Breast epithelium (tissue), 4 donors: ENCODE measurements at regions not wholly inside any gene's neighbourhood (a gene's known extent, or its start where the extent isn't known, plus 50 kb on each side); places are given as distances from the start of the nearest gene placed in this dataset.

ENCODE experiments used
- DNase-seq, 2 donors: peaks; one replicate each; pipeline ENCODE4 v3.0.0-alpha.2; 2019; ENCODE audit warnings: low spot score in 2 of 2
- H3K27ac ChIP-seq, 2 donors: fragments of 200-600 bp; sonication (generic) in 1 of 2; one replicate each; pipeline ENCODE4 v1.5.1; 2016 to 2019; ENCODE audit warnings: mild to moderate bottlenecking in 1 of 2
- H3K27me3 ChIP-seq, 2 donors: fragments of 200-600 bp; sonication (generic) in 1 of 2; one replicate each; pipeline versions ENCODE4 v1.5.1 to v1.6.0; 2017 to 2019; ENCODE audit warnings: control low read depth in 1 of 2, mild to moderate bottlenecking in 1 of 2
- H3K36me3 ChIP-seq: fragments of 200-600 bp; one replicate; pipeline ENCODE4 v1.5.1; 2019
- H3K4me1 ChIP-seq, 2 donors: fragments of 200-600 bp; sonication (generic); one replicate each; pipeline ENCODE4 v1.5.1; 2016 to 2019; ENCODE audit warnings: control low read depth in 1 of 2
- H3K4me3 ChIP-seq, 3 donors: fragments of 200-600 bp; sonication (generic); 1 replicate in 2 of 3; 2 replicates in 1 of 3; pipeline ENCODE4 v1.5.1; 2016 to 2019; ENCODE audit warnings: mild to moderate bottlenecking in 3 of 3, moderate library complexity in 2 of 3
- H3K9me3 ChIP-seq, 2 donors: fragments of 200-600 bp; sonication (generic) in 1 of 2; one replicate each; pipeline ENCODE4 v1.5.1; 2016 to 2019; ENCODE audit warnings: control low read depth in 1 of 2
- POLR2A ChIP-seq: fragments of 450-650 bp; IDR thresholded peaks from one replicate; pipeline ENCODE4 v1.6.1; 2016; ENCODE audit warnings: antibody characterized with exemption, mild to moderate bottlenecking, moderate library complexity
- POLR2AphosphoS5 ChIP-seq, 3 donors: sonication (generic); formaldehyde crosslinking; IDR thresholded peaks; one replicate each; pipeline ENCODE4 v1.6.1; 2017; ENCODE audit warnings: antibody characterized with exemption in 3 of 3
- intact Hi-C: fragments of 100-400 bp; cut with DNase I; formaldehyde crosslinking; loops from one replicate; pipeline ENCODE4 v1.15.1; 2023; ENCODE audit warnings: low total_unique reads
- TF ChIP-seq, protein P1 (sequence below), 3 donors: fragments of 450-650 bp; IDR thresholded peaks; one replicate each; pipeline ENCODE4 v1.5.1; 2016 to 2017; ENCODE audit warnings: antibody characterized with exemption in 3 of 3, mild to moderate bottlenecking in 3 of 3, moderate library complexity in 3 of 3

DNA sequence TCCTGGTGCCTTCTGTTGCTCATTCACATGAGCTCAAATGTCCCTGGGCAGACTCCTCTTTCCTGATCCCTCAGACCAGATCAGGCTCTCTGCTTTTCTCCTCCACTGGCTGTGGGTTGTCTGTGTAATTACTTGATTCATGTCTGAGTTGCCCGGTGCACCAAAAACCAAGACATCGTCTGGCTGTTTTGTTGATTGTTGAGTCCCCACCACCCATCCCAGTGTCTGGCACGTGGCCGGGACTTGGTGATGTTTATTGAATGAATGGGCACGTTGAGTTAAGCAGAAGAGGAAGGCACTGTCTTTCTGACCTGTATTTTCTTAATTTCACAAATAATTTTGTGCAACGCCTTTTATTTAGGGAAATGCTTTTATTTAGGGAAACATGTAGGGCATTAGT, 499.1 kb upstream of the HS6ST1 start:
- DNase-seq, result no peak
- Histone ChIP-seq H3K9me3 (no peaks in the 10 kb centered on the region), H3K27me3 (peaks cover 0 to 5% of the 10 kb centered on the region in 2 donors), H3K27ac (no peak overlapping the region), H3K4me3 (no peak overlapping the region), H3K4me1 (no peaks in the 10 kb centered on the region), H3K36me3 (no peaks in the 10 kb centered on the region)
- TF ChIP-seq POLR2A, result no peak
- TF ChIP-seq POLR2AphosphoS5 (IDR thresholded peaks at IDR 0.05), result no peak
- TF ChIP-seq, protein P1, sequence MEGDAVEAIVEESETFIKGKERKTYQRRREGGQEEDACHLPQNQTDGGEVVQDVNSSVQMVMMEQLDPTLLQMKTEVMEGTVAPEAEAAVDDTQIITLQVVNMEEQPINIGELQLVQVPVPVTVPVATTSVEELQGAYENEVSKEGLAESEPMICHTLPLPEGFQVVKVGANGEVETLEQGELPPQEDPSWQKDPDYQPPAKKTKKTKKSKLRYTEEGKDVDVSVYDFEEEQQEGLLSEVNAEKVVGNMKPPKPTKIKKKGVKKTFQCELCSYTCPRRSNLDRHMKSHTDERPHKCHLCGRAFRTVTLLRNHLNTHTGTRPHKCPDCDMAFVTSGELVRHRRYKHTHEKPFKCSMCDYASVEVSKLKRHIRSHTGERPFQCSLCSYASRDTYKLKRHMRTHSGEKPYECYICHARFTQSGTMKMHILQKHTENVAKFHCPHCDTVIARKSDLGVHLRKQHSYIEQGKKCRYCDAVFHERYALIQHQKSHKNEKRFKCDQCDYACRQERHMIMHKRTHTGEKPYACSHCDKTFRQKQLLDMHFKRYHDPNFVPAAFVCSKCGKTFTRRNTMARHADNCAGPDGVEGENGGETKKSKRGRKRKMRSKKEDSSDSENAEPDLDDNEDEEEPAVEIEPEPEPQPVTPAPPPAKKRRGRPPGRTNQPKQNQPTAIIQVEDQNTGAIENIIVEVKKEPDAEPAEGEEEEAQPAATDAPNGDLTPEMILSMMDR (IDR thresholded peaks at IDR 0.05), result no peak
- intact Hi-C loops, result no loop called here

DNA sequence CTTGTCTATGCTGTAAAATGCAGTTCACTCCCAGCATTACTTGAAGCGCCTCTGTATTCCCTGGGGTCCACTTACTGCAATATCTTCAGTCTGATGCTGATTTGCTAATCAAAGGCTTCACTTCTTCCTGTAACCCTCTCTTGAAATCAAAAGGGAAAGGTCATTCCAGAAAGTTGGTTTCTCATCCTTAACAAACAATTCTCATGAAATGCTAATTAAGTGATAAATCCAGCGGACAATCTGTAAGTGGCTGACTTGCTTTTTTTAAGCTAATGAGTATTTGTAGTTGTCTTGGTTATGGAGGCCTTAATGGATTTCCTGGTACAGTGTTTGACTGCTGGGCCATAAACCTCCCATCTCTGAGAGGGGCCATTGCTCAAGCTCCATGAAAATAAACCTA, 499.6 kb upstream of the HS6ST1 start:
- H3K27ac ChIP-seq, result no peak overlapping the region
- no peak for TF ChIP-seq POLR2AphosphoS5 (IDR thresholded peaks at IDR 0.05)
- TF ChIP-seq, protein P1 (IDR thresholded peaks at IDR 0.05), result no peak
- no peak for TF ChIP-seq POLR2A
- H3K27me3 ChIP-seq, result peaks cover 0 to 5% of the 10 kb centered on the region in 2 donors

GRCh38 chr2:128818704-128819491, 500.2 kb upstream of the HS6ST1 start:
- Histone ChIP-seq H3K27ac (no peak overlapping the region), H3K9me3 (no peaks in the 10 kb centered on the region), H3K36me3 (no peaks in the 10 kb centered on the region), H3K4me3 (no peak overlapping the region), H3K27me3 (peaks cover 0 to 5% of the 10 kb centered on the region in 2 donors), H3K4me1 (no peaks in the 10 kb centered on the region)
- TF ChIP-seq, protein P1 (IDR thresholded peaks at IDR 0.05), result no peak
- no peak for TF ChIP-seq POLR2A
- no peak for TF ChIP-seq POLR2AphosphoS5 (IDR thresholded peaks at IDR 0.05)
- intact Hi-C loops, result no loop called here
- DNase-seq, result no peak

More for the DNA sequence above, 499.6 kb upstream of the HS6ST1 start:
- no peaks in the 10 kb centered on the region for H3K36me3 ChIP-seq
- no peak overlapping the region for H3K4me3 ChIP-seq
- no peaks in the 10 kb centered on the region for H3K4me1 ChIP-seq
- no peak for DNase-seq
- intact Hi-C loops, result no loop called here
- no peaks in the 10 kb centered on the region for H3K9me3 ChIP-seq

- Histone ChIP-seq H3K4me3 (no peak overlapping the region), H3K27me3 (peaks cover 0 to 5% of the 10 kb centered on the region in 2 donors), H3K4me1 (no peaks in the 10 kb centered on the region), H3K27ac (no peak overlapping the region), H3K36me3 (no peaks in the 10 kb centered on the region), H3K9me3 (no peaks in the 10 kb centered on the region)
- intact Hi-C loops, result no loop called here
- TF ChIP-seq, protein P1 (IDR thresholded peaks at IDR 0.05), result no peak
- TF ChIP-seq POLR2A, result no peak
- TF ChIP-seq POLR2AphosphoS5 (IDR thresholded peaks at IDR 0.05), result no peak
- DNase-seq, result peak in 1 of 2 donors; percentile 27
Measured at GRCh38 chr2:128820452-128820851, 501.8 kb upstream of the HS6ST1 start.

DNA sequence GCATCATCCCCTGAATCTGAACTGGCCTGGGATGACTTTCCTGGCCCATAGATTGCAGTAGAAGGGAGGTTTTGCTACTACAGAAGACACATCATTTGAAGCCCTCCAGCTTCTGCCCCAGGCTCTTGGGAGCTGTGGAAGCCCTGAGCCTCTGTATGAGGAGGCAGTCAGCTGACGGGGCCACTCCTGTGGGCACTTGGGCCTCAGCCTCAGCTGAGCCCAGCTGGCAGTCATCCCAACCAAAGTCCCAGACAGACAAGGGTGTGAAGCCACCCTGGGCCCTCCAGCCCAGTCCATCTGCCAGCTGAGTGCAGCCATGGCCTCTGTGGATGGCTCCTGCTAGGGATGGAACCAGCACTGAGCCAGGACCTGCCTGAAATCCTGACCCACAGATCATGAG, 502.3 kb upstream of the HS6ST1 start:
- no peaks in the 10 kb centered on the region for H3K36me3 ChIP-seq
- peaks cover 0 to 5% of the 10 kb centered on the region in 2 donors for H3K27me3 ChIP-seq
- TF ChIP-seq POLR2AphosphoS5 (IDR thresholded peaks at IDR 0.05), result no peak
- no peak for TF ChIP-seq POLR2A
- TF ChIP-seq, protein P1 (IDR thresholded peaks at IDR 0.05), result no peak
- H3K4me1 ChIP-seq, result no peaks in the 10 kb centered on the region
- intact Hi-C loops, result no loop called here
- no peak overlapping the region for H3K4me3 ChIP-seq
- no peak for DNase-seq
- H3K27ac ChIP-seq, result no peak overlapping the region
- no peaks in the 10 kb centered on the region for H3K9me3 ChIP-seq
